Neutrophil (primary cell): ENCODE measurements at regions not wholly inside any gene's neighbourhood (a gene's known extent, or its start where the extent isn't known, plus 50 kb on each side); places are given as distances from the start of the nearest gene placed in this dataset.

Source experiments
- H3K27ac ChIP-seq: fragments of 200-600 bp; sonication (generic); 2 replicates; pipeline ENCODE4 v1.5.1; 2016; ENCODE audit warnings: mild to moderate bottlenecking, moderate library complexity
- H3K27me3 ChIP-seq: fragments of 200-600 bp; sonication (generic); 2 replicates; pipeline ENCODE4 v1.6.0; 2016; ENCODE audit warnings: mild to moderate bottlenecking
- H3K36me3 ChIP-seq: fragments of 200-600 bp; sonication (generic); 2 replicates; pipeline ENCODE4 v1.5.1; 2017
- H3K4me1 ChIP-seq, 2 experiments: fragments of 200-600 bp in 1 of 2; sonication (generic) in 1 of 2; 1 replicate in 1 of 2; 2 replicates in 1 of 2; pipeline versions ENCODE4 v1.5.1 to v1.6.1; 2013 to 2016; ENCODE audit warnings: low read depth in 1 of 2, low read length in 1 of 2, mild to moderate bottlenecking in 1 of 2, moderate library complexity in 1 of 2; ENCODE audit not compliant: control insufficient read depth in 1 of 2, insufficient read depth in 1 of 2
- H3K4me3 ChIP-seq, 2 experiments: fragments of 200-600 bp in 1 of 2; sonication (generic) in 1 of 2; 1 replicate in 1 of 2; 2 replicates in 1 of 2; pipeline ENCODE4 v1.5.1; 2013 to 2016; ENCODE audit warnings: low read depth in 1 of 2, low read length in 1 of 2, mild to moderate bottlenecking in 1 of 2, moderate library complexity in 1 of 2
- H3K9me3 ChIP-seq: fragments of 200-600 bp; sonication (generic); 2 replicates; pipeline ENCODE4 v1.5.1; 2016
- TF ChIP-seq, protein P1 (sequence below): fragments of 200-600 bp; sonication (generic); IDR thresholded peaks from 2 replicates; pipeline ENCODE4 v1.5.1; 2016; ENCODE audit warnings: antibody characterized with exemption

DNA sequence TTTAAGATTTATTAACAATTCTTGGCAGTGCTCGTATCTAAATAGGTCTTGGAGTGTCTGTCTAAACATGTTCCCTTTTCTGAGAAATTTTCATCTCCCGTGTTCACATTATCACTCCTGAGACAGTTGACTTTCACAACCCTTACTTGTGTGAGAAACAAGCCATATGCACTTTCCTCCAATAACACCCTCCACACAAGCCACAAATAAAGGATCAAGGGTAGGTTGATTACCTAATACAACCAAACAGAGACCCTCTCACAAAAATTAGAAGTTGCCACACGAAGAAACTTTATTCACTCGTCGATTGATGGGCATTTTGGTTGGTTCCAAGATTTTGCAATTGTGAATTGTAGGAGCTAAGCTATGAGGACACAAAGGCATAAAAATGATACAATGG lies 763.9 kb downstream of the TRAM1L1 start:
- Histone ChIP-seq H3K9me3 (no peaks in the 10 kb centered on the region), H3K27ac (no peak overlapping the region), H3K4me3 (no peak overlapping the region), H3K27me3 (no peaks in the 10 kb centered on the region), H3K36me3 (no peaks in the 10 kb centered on the region), H3K4me1 (no peaks in the 10 kb centered on the region)
- TF ChIP-seq, protein P1, sequence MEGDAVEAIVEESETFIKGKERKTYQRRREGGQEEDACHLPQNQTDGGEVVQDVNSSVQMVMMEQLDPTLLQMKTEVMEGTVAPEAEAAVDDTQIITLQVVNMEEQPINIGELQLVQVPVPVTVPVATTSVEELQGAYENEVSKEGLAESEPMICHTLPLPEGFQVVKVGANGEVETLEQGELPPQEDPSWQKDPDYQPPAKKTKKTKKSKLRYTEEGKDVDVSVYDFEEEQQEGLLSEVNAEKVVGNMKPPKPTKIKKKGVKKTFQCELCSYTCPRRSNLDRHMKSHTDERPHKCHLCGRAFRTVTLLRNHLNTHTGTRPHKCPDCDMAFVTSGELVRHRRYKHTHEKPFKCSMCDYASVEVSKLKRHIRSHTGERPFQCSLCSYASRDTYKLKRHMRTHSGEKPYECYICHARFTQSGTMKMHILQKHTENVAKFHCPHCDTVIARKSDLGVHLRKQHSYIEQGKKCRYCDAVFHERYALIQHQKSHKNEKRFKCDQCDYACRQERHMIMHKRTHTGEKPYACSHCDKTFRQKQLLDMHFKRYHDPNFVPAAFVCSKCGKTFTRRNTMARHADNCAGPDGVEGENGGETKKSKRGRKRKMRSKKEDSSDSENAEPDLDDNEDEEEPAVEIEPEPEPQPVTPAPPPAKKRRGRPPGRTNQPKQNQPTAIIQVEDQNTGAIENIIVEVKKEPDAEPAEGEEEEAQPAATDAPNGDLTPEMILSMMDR: no peak

DNA sequence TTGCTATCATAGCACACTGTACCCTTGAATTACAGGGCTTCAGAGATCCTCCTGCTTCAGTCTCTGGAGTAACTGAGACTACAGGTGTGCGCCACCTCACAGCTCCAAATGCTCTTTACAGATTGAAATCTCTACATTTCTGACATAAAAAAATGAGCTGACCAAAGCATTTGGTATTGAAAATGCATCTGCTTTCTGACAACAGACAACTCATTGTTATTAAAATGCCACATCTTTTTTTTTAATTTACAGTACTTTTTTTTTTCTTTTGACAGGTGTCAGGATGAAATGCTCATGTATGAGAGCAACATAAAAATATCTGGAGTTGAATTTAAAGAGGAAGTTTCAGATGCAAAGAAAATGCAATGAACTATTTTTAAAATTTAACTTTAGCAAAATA lies 764.5 kb downstream of the TRAM1L1 start:
- Histone ChIP-seq H3K27ac (no peak overlapping the region), H3K9me3 (no peaks in the 10 kb centered on the region), H3K27me3 (no peaks in the 10 kb centered on the region), H3K4me3 (no peak overlapping the region), H3K36me3 (no peaks in the 10 kb centered on the region), H3K4me1 (no peaks in the 10 kb centered on the region)
- TF ChIP-seq, protein P1: no peak

DNA sequence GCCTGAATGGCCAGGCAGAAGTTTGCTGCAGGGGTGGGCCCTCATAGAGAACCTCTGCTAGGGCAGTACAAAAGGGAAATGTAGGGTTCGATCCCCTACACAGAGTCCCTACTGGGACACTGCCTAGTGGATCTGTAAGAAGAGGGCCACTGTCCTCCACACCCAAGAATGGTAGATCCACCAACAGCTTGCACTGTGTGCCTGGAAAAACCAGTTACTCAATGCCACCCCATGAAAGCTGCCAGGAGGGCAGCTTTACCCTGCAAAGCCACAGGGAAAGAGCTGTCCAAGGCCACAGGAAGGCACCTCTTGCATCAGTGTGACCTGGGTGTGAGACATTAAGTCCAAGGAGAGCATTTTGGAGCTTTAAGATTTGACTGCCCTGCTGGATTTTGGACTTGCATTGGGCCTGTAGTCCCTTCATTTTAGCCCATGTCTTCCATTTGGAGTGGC lies 781.6 kb downstream of the TRAM1L1 start:
- H3K4me1 ChIP-seq: no peaks in the 10 kb centered on the region
- TF ChIP-seq, protein P1: no peak
- H3K9me3 ChIP-seq: no peaks in the 10 kb centered on the region
- H3K27me3 ChIP-seq: no peaks in the 10 kb centered on the region
- no peak overlapping the region for H3K4me3 ChIP-seq
- H3K27ac ChIP-seq: no peak overlapping the region
- H3K36me3 ChIP-seq: no peaks in the 10 kb centered on the region

DNA sequence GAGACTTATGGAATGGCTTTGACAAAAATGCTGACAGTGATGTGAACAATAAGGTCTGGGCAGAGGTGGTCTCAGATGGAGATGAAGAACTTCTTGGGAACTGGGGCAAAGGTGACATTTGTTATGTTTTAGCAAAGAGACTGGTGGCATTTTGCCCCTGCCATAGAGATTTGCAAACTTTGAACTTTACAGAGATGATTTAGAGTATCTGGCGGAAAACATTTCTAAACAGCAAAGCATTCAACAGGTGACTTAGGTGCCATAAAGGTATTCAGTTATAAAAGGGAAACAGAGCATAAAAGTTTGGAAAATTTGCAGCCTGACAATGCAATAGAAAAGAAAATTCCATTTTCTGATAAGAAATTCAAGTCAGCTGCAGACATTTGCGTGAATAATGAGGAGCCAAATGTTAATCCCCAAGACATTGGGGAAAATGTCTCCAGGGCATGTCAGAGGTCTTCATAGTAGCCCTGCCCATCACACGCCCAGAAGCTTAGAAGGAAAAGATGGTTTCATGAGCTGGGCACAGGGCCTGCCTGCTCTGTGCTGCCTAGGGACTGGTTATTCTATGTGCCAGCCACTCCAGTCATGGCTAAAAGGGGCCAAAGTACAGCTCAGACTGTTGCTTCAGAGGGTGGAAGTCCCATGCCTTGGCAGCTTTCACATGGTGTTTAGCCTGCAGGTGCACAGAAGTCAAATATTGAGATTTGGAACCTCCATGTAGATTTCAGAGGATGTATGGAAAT lies 782.2 kb downstream of the TRAM1L1 start:
- TF ChIP-seq, protein P1: no peak
- no peak overlapping the region for H3K27ac ChIP-seq
- no peak overlapping the region for H3K4me3 ChIP-seq
- H3K36me3 ChIP-seq: no peaks in the 10 kb centered on the region
- no peaks in the 10 kb centered on the region for H3K27me3 ChIP-seq
- H3K9me3 ChIP-seq: no peaks in the 10 kb centered on the region
- H3K4me1 ChIP-seq: no peaks in the 10 kb centered on the region

DNA sequence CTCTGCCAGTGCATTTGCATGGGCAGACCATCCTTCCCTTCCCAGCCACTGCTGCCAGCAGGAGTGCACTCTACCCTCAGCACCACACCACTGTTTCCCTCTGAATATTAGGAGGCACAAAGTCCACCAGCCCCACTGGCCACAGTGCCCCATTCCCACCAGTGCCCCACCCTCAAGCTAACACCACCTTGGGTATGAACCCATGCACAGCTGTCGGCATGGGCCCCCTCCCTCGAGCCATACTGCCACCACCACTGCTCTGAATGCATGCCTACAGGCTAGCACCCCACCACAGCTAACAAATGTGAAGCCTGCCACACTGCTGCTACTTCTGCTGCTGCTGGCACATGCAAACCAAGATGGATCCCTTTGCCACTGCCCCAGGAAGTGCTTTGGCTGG lies 810.4 kb downstream of the TRAM1L1 start:
- Histone ChIP-seq H3K36me3 (no peaks in the 10 kb centered on the region), H3K4me1 (no peaks in the 10 kb centered on the region), H3K27me3 (no peaks in the 10 kb centered on the region), H3K4me3 (no peak overlapping the region), H3K27ac (no peak overlapping the region), H3K9me3 (no peaks in the 10 kb centered on the region)
- TF ChIP-seq, protein P1: no peak
